GM19193 (cell line): ENCODE measurements at regions not wholly inside any gene's neighbourhood (a gene's known extent, or its start where the extent isn't known, plus 50 kb on each side); places are given as distances from the start of the nearest gene placed in this dataset.

ENCODE experiments used
- POLR2A ChIP-seq: IDR thresholded peaks from 4 replicates; pipeline ENCODE4 v1.6.1; 2011; ENCODE audit not compliant: insufficient read depth, insufficient read length; ENCODE audit errors: extremely low read depth

DNA sequence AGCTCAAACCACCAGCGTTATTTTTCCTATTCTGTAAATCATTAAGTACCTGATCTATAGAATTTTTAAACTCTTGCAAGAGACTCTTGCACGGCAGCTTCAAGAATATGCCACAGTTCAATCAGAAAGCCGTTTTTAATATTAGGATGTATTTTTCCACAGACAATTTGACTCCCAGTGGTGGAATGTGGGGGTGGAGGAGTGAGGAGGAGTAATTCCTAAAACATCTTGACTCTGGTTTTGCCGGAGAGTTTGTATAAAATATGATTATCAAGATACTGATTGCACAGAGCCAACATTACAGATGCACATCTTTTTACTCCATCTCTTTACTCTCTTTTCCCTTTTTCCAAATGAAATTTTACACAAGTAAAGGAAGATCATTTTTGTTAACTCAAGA is 288.3 kb downstream of the ENC1 start:
- TF ChIP-seq POLR2A, result no peak

DNA sequence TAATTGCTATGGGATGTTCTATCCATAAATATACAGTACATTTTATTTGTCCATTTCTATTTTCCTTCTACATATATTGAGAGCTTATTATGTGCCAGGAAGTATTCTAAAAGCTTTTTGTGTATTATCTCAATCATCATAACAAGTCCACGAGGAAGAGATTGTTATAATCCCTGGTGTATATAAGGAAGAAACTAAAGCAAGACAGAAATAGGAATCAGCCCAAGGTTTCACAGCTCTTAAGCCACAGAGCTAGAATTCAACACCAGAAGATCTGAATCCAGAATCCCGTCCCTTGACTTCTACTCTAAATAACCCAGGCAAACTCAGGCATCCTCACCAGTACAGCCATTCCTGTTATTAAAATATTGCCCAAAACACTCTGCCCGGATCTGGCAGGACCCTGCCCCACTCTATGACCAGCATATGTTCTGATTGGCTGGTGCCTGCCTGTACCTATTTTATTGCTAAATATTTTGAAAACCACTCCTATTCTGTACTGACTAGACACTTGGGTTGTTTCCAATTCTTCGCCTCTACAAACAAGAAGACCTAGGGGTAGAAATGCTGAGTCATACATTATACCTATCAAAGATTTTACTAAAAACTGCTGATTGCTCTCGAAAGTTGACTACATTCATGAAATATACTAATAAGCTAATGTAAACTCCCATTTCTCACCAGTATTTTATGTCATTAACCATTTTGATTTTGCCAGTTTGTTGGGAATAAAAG is 297.4 kb downstream of the ENC1 start:
- no peak for TF ChIP-seq POLR2A

DNA sequence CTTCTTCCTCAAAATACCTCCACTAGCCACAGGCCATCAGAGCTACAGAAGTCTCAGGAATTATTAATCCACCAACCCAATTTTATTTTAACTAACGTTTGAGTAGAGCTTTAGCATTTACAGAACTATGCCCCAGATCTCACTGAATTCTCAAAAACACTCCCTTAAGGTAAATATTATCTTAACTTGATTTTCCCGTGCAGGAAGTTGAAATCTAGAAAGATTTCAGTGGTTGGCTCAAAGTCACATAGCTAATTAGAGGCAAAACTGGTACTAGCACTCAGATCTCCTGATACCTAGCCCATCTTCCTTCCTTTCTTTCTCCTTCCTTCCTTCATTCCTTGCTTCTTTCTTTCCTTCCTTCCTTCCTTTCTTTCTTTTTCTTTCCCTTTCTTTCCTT is 298.3 kb downstream of the ENC1 start:
- TF ChIP-seq POLR2A, result no peak

DNA sequence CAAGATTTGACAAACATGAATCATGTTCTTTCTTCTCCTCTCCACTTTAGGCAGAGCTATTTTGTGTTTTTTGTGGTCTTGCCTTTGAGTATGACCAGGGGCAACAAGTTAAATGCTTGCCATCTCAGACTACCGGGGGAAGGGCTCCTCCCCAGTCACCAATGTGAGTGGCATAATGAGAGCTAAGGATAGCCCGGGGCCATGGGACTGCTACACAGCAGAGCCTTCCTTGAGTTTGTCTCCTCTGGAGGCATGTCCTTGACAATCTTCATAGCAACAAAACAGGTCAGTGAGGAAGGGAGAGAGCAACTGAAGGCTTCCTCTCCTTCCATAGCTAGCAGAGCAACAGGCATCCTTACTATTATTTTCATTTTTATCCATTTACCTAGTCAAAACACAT is 299.3 kb downstream of the ENC1 start:
- no peak for TF ChIP-seq POLR2A

DNA sequence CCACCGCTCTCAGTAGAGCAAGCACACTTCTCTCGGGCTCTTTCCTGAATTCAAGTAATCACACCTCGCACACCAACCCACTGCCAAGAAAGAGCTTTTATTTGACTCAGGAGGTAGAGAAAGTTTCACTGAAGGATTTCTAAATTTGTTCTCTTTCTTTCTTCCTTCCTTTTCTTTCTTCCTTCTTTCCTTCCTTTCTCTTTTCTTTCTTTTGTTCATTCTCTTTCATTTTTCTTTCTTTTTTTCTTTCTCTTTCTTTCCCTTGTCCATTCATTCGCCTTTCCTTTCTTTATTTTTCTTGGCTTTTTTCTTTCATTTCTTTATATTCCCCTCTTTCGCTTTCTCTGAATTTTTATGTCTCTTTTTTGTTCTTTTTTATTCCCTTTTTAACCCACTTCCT is 300.1 kb downstream of the ENC1 start:
- TF ChIP-seq POLR2A, result no peak

DNA sequence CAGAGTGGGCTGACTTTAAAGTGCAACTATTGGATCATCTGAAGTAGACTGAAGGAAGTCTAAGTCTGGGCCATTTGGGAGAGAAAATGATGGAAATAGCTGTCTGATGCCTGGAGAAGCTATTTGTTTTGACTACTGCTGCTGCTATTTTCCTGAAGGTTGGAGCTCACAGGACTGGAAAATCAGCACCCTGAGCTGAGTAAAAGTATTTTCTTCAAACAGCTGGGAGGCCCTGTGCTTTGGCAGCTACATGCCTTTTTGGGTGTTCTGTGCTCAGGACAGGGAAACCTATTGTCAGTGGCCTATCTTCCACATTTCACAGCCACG is 302.6 kb downstream of the ENC1 start:
- no peak for TF ChIP-seq POLR2A

DNA sequence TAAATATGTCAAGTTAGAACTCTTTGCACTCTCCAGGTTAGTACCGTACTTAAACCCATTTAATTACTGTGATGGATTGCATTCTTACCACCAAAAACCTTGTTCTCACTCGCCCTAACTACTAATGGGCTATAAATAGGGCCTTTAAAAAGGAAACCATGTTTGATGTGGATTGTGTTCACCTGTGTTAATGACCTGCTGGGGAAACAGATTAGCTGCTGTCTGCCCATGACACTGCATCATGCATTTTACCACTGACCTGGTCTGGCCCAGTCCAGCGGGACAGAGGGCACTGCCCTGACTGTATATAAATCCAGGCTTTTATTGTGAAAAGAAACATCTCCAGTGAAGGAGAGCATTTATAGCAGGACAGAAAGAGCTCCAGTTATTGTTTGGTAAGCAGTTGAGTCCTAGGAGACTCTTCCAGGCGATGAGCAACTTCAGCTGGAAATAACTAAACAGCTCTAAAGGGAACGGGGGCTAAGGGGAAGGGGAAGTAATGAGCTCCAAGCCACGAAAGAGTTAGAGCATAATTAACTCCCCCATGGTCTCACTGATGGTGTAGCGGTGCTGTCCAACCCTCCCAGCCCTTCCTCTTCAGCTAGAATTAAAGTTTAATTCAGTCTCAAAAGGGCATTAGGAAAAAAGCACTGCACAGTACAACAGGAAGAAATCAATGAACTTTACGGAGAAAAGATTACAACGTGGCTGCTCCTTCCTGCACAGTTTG is 303.1 kb downstream of the ENC1 start:
- no peak for TF ChIP-seq POLR2A

DNA sequence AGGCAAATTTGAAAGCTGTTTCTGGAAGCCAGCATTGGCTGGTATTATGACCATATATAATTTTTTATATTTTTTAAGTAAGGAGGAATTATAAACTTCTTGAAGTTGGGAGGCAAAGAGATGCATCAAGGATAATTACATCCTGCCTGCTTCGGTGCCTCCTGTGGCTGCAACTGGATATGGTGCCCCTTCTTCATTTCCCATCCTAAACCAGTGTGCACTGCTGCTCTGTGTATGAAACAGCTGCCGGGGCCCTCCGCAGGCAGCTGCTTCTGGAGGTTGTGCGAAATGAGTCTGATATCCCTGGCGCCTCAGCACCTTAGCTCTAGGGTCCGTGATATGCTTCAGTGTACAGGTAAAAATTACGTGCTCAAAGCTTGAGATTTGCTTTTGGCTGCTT is 304.2 kb downstream of the ENC1 start:
- TF ChIP-seq POLR2A, result no peak

DNA sequence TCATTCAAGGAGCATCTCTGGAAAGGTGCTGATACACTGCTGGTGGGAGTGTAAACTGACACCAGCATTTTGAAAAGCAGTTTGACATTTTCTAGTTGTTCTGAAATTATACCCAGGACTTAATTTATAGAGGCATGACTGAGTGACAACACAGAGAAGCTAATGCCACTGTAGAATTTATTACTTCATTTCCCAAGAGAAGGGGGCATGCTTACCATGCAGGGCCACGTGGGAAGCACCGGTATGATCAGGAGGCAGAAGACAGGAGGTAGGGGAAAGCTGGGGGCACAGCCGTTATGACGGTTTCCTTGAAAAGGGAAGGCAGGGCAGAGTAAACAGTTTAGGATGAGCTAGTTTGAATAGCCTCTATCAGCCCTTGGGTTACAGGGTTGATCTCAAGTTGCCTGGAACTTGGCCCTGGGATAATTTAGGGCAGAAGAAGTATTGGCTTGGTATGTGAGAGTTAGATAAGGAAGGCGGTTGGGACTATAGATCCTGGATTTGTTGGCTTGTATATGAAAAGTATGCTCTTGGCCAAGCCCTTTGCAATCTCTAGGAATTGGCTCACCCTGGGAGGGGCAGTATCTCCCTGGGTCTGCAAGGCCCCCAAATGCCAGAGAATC is 305.7 kb downstream of the ENC1 start:
- no peak for TF ChIP-seq POLR2A

DNA sequence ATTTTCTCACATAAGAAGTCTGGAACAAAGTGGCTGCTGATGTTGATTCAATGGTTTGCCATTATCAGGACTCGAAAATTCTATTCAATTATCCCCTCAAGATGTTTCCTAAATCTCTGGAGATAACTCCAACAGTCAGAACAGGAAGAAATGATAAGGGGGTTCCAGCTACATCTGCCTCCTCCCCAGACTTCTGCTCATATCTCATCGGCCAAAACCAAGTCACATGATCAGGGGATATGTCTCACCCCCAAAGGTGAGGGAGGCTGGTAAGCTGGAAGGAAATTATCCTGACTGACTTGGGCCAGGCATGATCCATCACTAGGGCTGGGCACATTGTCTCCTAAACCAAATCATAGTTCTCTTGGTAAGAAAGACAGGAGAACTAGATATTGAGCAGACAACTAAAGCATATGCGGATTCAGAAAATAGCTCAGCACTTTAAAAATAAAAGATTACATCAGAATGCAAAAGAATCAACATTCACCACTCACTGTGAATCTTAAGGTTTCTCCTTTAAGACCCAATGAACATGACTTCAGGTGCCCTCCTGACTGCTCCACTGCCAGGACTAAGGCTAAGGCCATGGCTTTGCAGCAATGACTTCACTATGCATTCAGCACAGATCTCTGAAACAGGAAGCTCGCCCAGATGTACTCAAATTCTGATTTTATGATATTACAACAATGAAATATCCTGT is 306.3 kb downstream of the ENC1 start:
- TF ChIP-seq POLR2A, result no peak

DNA sequence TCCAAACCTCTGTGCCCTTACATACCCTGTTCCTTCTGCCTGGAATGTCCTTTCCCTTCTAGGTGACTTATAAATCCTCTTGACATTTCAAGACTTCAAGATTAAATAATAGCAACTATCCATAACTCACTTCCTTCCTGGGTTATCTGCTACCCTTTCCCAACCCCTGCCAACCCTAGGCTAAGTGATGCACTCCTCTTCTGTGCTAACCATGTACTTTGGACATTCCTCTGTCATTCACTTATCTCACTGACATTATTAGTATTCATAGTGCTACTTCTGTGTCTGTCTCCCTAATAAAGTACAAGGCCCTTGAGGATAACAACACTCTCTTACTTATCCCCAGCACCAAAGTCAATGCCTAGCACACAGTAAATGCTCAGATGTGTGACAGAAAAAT is 307.1 kb downstream of the ENC1 start:
- no peak for TF ChIP-seq POLR2A

DNA sequence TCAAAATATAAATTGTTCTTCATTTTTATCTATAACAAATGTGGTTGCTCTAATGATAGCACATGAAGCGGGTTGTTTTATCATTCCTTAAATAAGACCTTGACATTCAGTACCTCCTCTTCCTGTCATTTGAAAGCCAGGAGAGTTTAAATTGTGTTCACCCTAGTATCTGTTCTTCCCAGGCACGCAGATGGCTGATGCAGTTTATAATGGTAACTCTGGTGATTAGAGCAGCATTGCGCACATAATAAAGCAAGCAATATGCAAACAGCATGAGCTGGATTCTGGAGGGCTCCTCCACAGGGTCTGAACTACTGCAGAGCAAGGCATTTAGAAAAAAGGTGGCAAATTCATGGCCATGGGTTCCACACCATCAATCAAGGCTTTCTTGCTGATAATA is 307.8 kb downstream of the ENC1 start:
- TF ChIP-seq POLR2A, result no peak

DNA sequence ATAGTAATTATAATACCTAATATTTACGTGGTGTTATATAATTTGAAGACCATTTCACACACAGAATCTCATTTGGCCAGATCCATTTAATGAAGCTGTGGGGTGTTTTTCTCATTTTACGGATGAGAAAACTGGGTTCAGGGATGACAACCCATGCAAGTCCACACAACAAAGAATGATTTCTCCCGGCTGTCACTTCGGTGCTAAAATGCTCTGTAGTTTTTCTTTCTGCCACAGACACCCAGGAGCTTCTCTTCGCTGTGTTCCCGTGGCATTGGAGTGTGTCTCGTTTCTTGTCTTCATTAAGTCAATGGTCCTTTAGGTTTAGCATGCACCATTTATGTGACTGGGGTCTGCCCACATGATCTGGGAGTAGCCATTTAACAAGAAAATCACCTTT is 308.5 kb downstream of the ENC1 start:
- TF ChIP-seq POLR2A, result no peak

DNA sequence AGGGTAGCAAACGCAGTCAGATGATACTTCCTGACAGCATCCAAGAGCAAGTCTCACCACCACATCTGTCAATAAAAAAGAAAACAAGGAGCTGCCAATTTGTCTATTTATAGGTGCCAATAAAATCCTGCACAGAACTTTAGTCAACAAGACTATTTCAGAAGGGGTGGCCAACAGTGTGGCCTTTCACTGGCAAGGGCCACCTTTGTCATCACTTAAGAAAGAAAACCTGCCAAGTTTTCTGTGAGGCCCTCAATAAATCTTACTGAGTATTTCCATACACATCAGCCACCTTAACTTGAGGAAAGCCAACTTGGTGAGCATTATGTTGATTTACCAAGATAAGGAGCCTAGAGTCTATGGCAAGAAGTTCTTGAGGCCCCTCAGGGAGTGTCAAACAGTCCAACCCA is 312.3 kb downstream of the ENC1 start:
- no peak for TF ChIP-seq POLR2A

DNA sequence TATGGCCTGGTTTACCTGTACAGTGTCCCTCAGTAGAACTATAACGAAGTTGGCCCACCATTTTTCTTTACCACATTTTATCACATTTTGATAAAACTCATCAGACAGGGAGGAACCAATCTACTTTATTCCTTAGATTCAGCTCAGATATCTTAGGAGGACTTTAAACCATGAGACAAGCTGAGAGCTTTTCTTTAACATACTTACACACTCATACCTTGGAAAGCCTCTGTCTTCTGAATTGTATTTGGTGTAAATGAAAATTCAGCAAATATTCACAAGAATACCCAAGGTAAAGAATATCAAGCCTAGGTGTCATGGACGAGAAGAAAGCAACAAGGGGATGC is 313.2 kb downstream of the ENC1 start:
- no peak for TF ChIP-seq POLR2A
